Right atrium auricular region (tissue), 2 donors: ENCODE measurements at regions not wholly inside any gene's neighbourhood (a gene's known extent, or its start where the extent isn't known, plus 50 kb on each side); places are given as distances from the start of the nearest gene placed in this dataset.
A peak's percentile ranks its signal among the peaks of the same experiment; 100 is the strongest.

Source experiments
- DNase-seq: peaks from one replicate; pipeline ENCODE4 v3.0.0-alpha.2; 2019; ENCODE audit warnings: low spot score
- H3K27ac ChIP-seq, 2 donors: fragments of 200-600 bp; sonication (generic); 1 replicate in 1 of 2; 2 replicates in 1 of 2; pipeline ENCODE4 v1.5.1; 2016 to 2019
- H3K27me3 ChIP-seq, 2 donors: fragments of 200-600 bp; sonication (generic); one replicate each; pipeline versions ENCODE4 v1.5.1 to v1.6.0; 2017 to 2019
- H3K36me3 ChIP-seq: fragments of 200-600 bp; sonication (generic); one replicate; pipeline ENCODE4 v1.5.1; 2016
- H3K4me1 ChIP-seq, 2 donors: fragments of 200-600 bp; sonication (generic); one replicate each; pipeline versions ENCODE4 v1.5.1 to v1.6.0; 2017 to 2019
- H3K4me3 ChIP-seq, 2 donors: fragments of 200-600 bp; sonication (generic); 1 replicate in 1 of 2; 2 replicates in 1 of 2; pipeline ENCODE4 v1.5.1; 2017 to 2019; ENCODE audit warnings: mild to moderate bottlenecking in 1 of 2, moderate library complexity in 1 of 2
- H3K9me3 ChIP-seq, 2 donors: fragments of 200-600 bp; sonication (generic); one replicate each; pipeline ENCODE4 v1.5.1; 2019
- TF ChIP-seq, protein P1 (sequence below), 2 donors: fragments of 200-600 bp; sonication (generic); IDR thresholded peaks; one replicate each; pipeline ENCODE4 v1.5.1; 2019; ENCODE audit warnings: antibody characterized with exemption in 2 of 2

DNA sequence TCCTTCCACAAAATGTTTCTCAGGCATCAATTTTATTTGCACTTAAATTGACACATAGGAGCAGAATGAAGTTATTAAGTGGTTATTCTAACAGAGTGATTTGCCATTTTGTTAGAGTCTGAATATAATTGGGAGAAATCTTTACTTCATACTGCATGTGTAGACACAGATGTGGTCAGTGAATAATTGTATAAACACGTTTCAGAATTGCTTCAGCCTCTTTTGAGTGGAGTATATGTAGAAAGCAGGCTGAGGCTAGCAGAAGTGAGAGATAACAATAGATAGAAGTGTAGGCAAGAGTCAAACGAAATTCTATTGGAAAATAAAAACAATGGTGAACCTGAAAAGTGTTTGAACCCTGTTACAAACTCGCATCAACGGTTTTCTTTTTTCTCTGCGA, 270.7 kb downstream of the TMEM167A start:
- no peak overlapping the region for H3K4me3 ChIP-seq
- DNase-seq, result no peak
- H3K27ac ChIP-seq, result no peak overlapping the region
- no peaks in the 10 kb centered on the region for H3K27me3 ChIP-seq
- TF ChIP-seq, protein P1, sequence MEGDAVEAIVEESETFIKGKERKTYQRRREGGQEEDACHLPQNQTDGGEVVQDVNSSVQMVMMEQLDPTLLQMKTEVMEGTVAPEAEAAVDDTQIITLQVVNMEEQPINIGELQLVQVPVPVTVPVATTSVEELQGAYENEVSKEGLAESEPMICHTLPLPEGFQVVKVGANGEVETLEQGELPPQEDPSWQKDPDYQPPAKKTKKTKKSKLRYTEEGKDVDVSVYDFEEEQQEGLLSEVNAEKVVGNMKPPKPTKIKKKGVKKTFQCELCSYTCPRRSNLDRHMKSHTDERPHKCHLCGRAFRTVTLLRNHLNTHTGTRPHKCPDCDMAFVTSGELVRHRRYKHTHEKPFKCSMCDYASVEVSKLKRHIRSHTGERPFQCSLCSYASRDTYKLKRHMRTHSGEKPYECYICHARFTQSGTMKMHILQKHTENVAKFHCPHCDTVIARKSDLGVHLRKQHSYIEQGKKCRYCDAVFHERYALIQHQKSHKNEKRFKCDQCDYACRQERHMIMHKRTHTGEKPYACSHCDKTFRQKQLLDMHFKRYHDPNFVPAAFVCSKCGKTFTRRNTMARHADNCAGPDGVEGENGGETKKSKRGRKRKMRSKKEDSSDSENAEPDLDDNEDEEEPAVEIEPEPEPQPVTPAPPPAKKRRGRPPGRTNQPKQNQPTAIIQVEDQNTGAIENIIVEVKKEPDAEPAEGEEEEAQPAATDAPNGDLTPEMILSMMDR (IDR thresholded peaks at IDR 0.05), result no peak
- no peaks in the 10 kb centered on the region for H3K36me3 ChIP-seq
- H3K9me3 ChIP-seq, result no peaks in the 10 kb centered on the region
- H3K4me1 ChIP-seq, result no peaks in the 10 kb centered on the region

DNA sequence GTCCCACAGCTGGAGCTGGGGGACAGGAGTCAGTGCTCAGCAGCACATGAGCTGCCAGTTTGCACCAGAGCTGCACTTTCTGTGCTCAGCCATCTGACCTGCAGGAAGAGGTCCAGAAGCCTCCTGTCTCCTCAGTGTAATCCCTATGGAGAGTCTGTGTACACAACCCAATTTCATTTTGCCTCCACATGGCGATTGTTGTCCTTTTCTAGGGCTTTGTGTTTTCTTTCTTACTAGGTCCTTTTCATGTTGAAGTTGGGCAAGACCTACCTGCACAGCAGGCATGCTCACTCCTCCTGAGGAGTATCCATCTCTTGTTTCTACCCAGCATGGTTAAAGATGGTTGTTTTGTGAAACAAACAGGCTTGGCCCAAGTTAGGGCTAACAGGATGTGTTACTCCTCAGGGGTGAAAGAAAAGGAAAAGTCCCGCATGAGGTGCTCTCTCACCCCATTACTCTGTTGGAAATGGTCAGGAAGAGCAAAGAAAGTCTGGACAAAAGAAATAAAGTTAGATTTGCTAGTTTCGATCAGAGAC, 273.0 kb downstream of the TMEM167A start:
- Histone ChIP-seq H3K36me3 (no peaks in the 10 kb centered on the region), H3K4me1 (no peaks in the 10 kb centered on the region), H3K27ac (no peak overlapping the region), H3K27me3 (no peaks in the 10 kb centered on the region), H3K4me3 (no peak overlapping the region), H3K9me3 (no peaks in the 10 kb centered on the region)
- DNase-seq, result no peak
- TF ChIP-seq, protein P1 (IDR thresholded peaks at IDR 0.05), result no peak

DNA sequence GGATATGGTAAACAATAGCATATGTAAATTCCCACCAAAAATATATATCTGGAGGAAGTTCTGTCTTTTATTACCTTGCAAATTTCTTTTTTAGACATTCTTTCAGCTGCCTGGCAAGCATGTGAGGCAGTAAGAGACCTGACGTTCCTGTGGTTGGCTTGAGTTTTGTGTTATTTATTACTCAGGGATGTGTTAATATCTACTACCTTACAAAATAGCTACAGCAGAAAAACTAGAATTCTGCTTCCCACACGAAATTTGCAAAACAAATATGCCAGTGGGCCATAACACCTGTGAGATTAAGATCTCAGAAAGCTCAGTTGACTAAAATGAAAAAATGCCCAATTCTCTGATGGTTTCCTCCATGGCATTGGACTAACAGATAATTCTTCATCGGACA, 274.2 kb downstream of the TMEM167A start:
- H3K27me3 ChIP-seq, result no peaks in the 10 kb centered on the region
- TF ChIP-seq, protein P1 (IDR thresholded peaks at IDR 0.05), result no peak

DNA sequence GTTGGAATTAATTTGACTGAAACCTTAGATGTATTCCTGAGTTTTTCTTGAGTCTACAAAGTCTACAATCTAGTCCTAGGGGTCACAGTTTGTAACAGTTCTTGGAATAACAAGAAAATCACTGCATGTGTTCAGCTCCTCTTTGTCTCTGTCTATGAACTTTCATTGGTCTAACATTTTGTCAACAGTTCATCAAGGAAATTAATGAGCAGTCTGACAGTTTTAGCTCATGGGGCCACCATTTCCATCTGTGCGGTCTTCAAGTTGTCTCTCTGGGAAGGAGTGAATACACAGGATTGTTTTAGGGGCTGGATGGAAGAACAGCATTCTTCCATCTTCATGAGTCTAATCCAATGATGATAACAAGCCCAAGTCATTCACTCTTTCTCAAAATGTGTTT, 276.4 kb downstream of the TMEM167A start:
- no peak for DNase-seq
- Histone ChIP-seq H3K36me3 (no peaks in the 10 kb centered on the region), H3K4me3 (no peak overlapping the region), H3K27me3 (no peaks in the 10 kb centered on the region), H3K27ac (no peak overlapping the region), H3K4me1 (no peaks in the 10 kb centered on the region), H3K9me3 (no peaks in the 10 kb centered on the region)
- TF ChIP-seq, protein P1 (IDR thresholded peaks at IDR 0.05), result no peak

More for the DNA sequence above, 274.2 kb downstream of the TMEM167A start:
- Histone ChIP-seq H3K27ac (no peak overlapping the region), H3K4me3 (no peak overlapping the region), H3K4me1 (no peaks in the 10 kb centered on the region), H3K9me3 (no peaks in the 10 kb centered on the region), H3K36me3 (no peaks in the 10 kb centered on the region)
- no peak for DNase-seq

DNA sequence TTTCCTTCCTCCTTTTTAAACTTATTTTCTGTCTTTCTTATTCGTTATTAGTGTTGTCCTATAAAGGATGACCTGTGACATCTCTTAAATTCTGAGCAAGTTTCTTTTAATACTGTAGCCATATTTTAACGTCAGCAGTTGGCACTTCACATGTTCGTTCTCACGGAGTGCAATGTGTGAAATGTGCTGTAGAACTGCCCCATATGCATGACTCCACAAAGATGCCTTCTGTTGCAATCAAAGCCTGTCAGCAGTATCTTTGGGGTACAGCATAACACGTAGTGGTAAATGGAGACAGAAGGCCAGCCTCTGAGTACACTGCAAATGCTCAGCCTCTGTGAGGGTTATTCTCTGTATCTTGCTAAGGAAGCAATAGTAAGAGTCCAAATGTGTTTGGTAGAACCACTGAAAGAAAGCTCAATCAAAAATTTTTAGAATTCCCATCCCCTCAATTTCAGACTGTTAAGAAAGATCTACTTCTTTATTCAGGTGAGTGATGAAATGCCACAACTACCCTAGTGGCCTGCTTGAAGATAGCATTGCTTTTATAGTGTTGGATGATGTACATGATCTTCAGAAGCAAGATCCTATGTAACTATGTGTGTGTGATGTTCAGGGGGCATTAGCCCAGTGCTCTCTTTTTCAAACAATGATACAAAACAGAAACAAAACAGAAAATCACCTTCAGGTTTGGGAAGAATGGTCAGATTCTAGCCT, 277.7 kb downstream of the TMEM167A start:
- Histone ChIP-seq H3K27ac (no peak overlapping the region), H3K27me3 (no peaks in the 10 kb centered on the region), H3K9me3 (no peaks in the 10 kb centered on the region), H3K4me3 (no peak overlapping the region), H3K36me3 (no peaks in the 10 kb centered on the region), H3K4me1 (no peaks in the 10 kb centered on the region)
- no peak for DNase-seq
- TF ChIP-seq, protein P1 (IDR thresholded peaks at IDR 0.05), result peak in 1 of 2 donors; percentile 11

DNA sequence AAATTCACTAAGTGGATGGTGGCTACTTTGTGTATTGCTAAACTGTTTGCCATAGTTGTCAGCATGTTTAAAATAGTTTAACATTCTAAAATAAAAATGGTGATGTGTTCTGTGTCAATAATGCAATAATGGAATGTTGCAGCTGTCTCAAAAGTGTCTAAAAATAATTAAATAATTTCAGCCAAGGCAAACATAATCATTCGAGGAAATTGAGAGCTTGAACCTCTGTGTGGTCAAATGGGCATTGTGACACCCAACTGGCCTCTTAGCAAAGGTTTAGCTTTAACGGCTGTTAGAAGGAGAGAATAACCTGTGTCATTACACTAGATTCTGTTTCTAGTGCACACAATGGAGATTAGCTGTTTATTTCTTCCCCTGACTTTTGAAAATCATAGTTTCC, 278.5 kb downstream of the TMEM167A start:
- Histone ChIP-seq H3K27ac (no peak overlapping the region), H3K9me3 (no peaks in the 10 kb centered on the region), H3K27me3 (no peaks in the 10 kb centered on the region), H3K4me1 (no peaks in the 10 kb centered on the region), H3K4me3 (no peak overlapping the region), H3K36me3 (no peaks in the 10 kb centered on the region)
- no peak for DNase-seq
- TF ChIP-seq, protein P1 (IDR thresholded peaks at IDR 0.05), result no peak
